ENCODE measurements at regions not wholly inside any gene's neighbourhood (a gene's known extent, or its start where the extent isn't known, plus 50 kb on each side); places are given as distances from the start of the nearest gene placed in this dataset.

DNA sequence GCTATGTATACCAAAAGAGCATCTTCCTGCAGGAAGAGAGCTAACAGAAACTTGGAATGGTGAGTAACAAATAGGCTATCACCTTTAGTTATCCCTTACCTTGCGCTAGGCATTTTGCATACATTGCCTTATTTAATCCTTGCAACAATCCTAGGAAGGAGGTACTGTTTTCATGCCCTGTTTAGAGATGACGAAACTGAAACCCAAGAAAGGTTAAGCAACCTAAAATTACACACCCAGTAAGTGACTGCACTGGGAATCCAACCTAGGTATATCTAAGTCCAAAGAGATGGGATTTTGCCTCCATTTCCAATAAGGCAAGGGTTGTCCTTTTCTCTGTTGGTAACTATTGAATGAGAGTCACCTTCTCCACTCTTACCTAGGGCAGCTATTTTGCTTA, 144.5 kb downstream of the TM2D1 start:
- Histone ChIP-seq H3K36me3 (ENCODE audit: insufficient read depth, low read length) (no peaks in the 10 kb centered on the region), H3K9me2 (ENCODE audit: insufficient read depth, low read length) (no peaks in the 10 kb centered on the region), H3K9ac (ENCODE audit: low read length) (no peak overlapping the region), H3K27me3 (ENCODE audit: insufficient read depth, low read depth, low read length) (no peaks in the 10 kb centered on the region), H2AFZ (ENCODE audit: low read depth, low read length) (no peak overlapping the region), H3K27ac (ENCODE audit: low read length) (no peak overlapping the region), H3K79me2 (replicated peaks; ENCODE audit: insufficient read depth, low read length) (no peaks in the 10 kb centered on the region), H3K9me3 (ENCODE audit: low read length) (no peaks in the 10 kb centered on the region), H4K20me1 (ENCODE audit: insufficient read depth) (no peaks in the 10 kb centered on the region), H3K4me3 (ENCODE audit: low read length) (no peak overlapping the region), H3K4me2 (ENCODE audit: low read length) (no peak overlapping the region), H3F3A (ENCODE audit: insufficient read depth, low read length, poor library complexity, severe bottlenecking) (no peaks in the 10 kb centered on the region)
- TF ChIP-seq RAD21 (conservative IDR thresholded peaks at IDR 0.05): no peak

DNA sequence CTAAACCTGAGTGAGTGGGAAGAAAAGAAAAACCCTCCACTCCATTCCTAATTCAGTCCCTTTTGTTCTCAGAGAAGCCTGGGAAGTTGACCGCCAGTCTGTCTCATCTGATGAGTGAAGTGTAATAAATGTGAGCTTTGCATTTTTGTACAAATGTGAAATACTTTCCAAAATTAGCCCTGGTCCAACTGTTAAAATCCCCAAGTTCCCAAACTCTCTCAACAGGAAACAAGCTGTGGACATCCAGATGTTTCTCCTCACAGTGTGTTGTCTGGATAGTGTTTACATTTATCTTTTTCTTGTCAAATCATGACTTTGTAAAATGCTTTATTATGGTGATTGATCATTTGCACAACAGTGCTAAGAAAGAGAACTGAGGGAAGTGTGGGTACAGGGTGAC, 145.1 kb downstream of the TM2D1 start:
- Histone ChIP-seq H3K27me3 (ENCODE audit: insufficient read depth, low read depth, low read length) (no peaks in the 10 kb centered on the region), H3K27ac (ENCODE audit: low read length) (no peak overlapping the region), H4K20me1 (ENCODE audit: insufficient read depth) (no peaks in the 10 kb centered on the region), H3K79me2 (replicated peaks; ENCODE audit: insufficient read depth, low read length) (no peaks in the 10 kb centered on the region), H3K9ac (ENCODE audit: low read length) (no peak overlapping the region), H3K36me3 (ENCODE audit: insufficient read depth, low read length) (no peaks in the 10 kb centered on the region), H3F3A (ENCODE audit: insufficient read depth, low read length, poor library complexity, severe bottlenecking) (no peaks in the 10 kb centered on the region), H3K9me2 (ENCODE audit: insufficient read depth, low read length) (no peaks in the 10 kb centered on the region), H3K4me2 (ENCODE audit: low read length) (no peak overlapping the region), H3K4me3 (ENCODE audit: low read length) (no peak overlapping the region), H2AFZ (ENCODE audit: low read depth, low read length) (no peak overlapping the region), H3K9me3 (ENCODE audit: low read length) (no peaks in the 10 kb centered on the region)
- TF ChIP-seq POLR2AphosphoS5 (IDR thresholded peaks at IDR 0.05): no peak
- no peak for TF ChIP-seq RAD21 (conservative IDR thresholded peaks at IDR 0.05)
- no peak for TF ChIP-seq MXI1 (conservative IDR thresholded peaks at IDR 0.05; ENCODE audit: poor library complexity, severe bottlenecking)
- TF ChIP-seq, protein P1, sequence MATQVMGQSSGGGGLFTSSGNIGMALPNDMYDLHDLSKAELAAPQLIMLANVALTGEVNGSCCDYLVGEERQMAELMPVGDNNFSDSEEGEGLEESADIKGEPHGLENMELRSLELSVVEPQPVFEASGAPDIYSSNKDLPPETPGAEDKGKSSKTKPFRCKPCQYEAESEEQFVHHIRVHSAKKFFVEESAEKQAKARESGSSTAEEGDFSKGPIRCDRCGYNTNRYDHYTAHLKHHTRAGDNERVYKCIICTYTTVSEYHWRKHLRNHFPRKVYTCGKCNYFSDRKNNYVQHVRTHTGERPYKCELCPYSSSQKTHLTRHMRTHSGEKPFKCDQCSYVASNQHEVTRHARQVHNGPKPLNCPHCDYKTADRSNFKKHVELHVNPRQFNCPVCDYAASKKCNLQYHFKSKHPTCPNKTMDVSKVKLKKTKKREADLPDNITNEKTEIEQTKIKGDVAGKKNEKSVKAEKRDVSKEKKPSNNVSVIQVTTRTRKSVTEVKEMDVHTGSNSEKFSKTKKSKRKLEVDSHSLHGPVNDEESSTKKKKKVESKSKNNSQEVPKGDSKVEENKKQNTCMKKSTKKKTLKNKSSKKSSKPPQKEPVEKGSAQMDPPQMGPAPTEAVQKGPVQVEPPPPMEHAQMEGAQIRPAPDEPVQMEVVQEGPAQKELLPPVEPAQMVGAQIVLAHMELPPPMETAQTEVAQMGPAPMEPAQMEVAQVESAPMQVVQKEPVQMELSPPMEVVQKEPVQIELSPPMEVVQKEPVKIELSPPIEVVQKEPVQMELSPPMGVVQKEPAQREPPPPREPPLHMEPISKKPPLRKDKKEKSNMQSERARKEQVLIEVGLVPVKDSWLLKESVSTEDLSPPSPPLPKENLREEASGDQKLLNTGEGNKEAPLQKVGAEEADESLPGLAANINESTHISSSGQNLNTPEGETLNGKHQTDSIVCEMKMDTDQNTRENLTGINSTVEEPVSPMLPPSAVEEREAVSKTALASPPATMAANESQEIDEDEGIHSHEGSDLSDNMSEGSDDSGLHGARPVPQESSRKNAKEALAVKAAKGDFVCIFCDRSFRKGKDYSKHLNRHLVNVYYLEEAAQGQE (IDR thresholded peaks at IDR 0.05; ENCODE audit: borderline replicate concordance): no peak
- TF ChIP-seq SMC3 (conservative IDR thresholded peaks at IDR 0.05; ENCODE audit: poor library complexity): no peak
- no peak for TF ChIP-seq EP300 (conservative IDR thresholded peaks at IDR 0.05; ENCODE audit: poor library complexity, severe bottlenecking)
- no peak for TF ChIP-seq EZH2 (IDR thresholded peaks at IDR 0.05; ENCODE audit: borderline replicate concordance, insufficient read depth, low read length, poor library complexity, severe bottlenecking)

DNA sequence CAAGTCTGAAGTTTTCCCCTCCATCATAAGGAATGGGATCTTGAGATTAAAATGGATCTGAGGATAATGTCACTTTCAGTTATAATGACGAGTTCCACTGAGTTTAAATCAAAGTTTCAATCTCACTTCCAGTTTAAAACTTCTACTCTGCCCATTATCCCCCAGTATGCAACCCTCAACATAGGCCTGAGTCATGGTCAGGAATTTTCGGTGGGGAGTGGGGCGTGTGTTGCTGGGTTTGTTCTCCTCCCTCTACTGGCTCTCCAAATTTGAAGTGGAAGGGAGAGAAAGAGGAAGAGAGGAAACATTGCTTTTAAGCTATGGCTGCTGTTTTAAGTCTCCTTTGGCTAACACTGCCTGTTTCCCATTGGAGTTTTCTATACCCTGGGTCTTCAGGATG, 152.9 kb downstream of the TM2D1 start:
- no peaks in the 10 kb centered on the region for H3F3A ChIP-seq (ENCODE audit: insufficient read depth, low read length, poor library complexity, severe bottlenecking)
- no peaks in the 10 kb centered on the region for H3K9me3 ChIP-seq (ENCODE audit: low read length)
- no peaks in the 10 kb centered on the region for H4K20me1 ChIP-seq (ENCODE audit: insufficient read depth)
- TF ChIP-seq TAF1 (IDR thresholded peaks at IDR 0.05; ENCODE audit: low read depth): no peak
- TF ChIP-seq POLR2AphosphoS5 (IDR thresholded peaks at IDR 0.05): no peak
- no peak for TF ChIP-seq MXI1 (conservative IDR thresholded peaks at IDR 0.05; ENCODE audit: poor library complexity, severe bottlenecking)
- TF ChIP-seq, protein P2, sequence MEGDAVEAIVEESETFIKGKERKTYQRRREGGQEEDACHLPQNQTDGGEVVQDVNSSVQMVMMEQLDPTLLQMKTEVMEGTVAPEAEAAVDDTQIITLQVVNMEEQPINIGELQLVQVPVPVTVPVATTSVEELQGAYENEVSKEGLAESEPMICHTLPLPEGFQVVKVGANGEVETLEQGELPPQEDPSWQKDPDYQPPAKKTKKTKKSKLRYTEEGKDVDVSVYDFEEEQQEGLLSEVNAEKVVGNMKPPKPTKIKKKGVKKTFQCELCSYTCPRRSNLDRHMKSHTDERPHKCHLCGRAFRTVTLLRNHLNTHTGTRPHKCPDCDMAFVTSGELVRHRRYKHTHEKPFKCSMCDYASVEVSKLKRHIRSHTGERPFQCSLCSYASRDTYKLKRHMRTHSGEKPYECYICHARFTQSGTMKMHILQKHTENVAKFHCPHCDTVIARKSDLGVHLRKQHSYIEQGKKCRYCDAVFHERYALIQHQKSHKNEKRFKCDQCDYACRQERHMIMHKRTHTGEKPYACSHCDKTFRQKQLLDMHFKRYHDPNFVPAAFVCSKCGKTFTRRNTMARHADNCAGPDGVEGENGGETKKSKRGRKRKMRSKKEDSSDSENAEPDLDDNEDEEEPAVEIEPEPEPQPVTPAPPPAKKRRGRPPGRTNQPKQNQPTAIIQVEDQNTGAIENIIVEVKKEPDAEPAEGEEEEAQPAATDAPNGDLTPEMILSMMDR (IDR thresholded peaks at IDR 0.05; ENCODE audit: poor library complexity, severe bottlenecking): no peak
- no peak for TF ChIP-seq RAD21 (conservative IDR thresholded peaks at IDR 0.05)
- no peak for TF ChIP-seq EP300 (conservative IDR thresholded peaks at IDR 0.05; ENCODE audit: poor library complexity, severe bottlenecking)
- TF ChIP-seq, protein P1 (IDR thresholded peaks at IDR 0.05; ENCODE audit: borderline replicate concordance): no peak
- TF ChIP-seq EZH2 (IDR thresholded peaks at IDR 0.05; ENCODE audit: borderline replicate concordance, insufficient read depth, low read length, poor library complexity, severe bottlenecking): no peak
- no peak for TF ChIP-seq SMC3 (conservative IDR thresholded peaks at IDR 0.05; ENCODE audit: poor library complexity)
- no peaks in the 10 kb centered on the region for H3K79me2 ChIP-seq (replicated peaks; ENCODE audit: insufficient read depth, low read length)
- H3K9ac ChIP-seq (ENCODE audit: low read length): no peak overlapping the region
- H2AFZ ChIP-seq (ENCODE audit: low read depth, low read length): no peak overlapping the region
- H3K27ac ChIP-seq (ENCODE audit: low read length): no peak overlapping the region
- no peaks in the 10 kb centered on the region for H3K27me3 ChIP-seq (ENCODE audit: insufficient read depth, low read depth, low read length)
- H3K4me2 ChIP-seq (ENCODE audit: low read length): no peak overlapping the region
- H3K4me3 ChIP-seq (ENCODE audit: low read length): no peak overlapping the region
- no peaks in the 10 kb centered on the region for H3K36me3 ChIP-seq (ENCODE audit: insufficient read depth, low read length)
- H3K9me2 ChIP-seq (ENCODE audit: insufficient read depth, low read length): no peaks in the 10 kb centered on the region

Measured in neural cell (in vitro differentiated cells).